ENCODE measurements at regions not wholly inside any gene's neighbourhood (a gene's known extent, or its start where the extent isn't known, plus 50 kb on each side); places are given as distances from the start of the nearest gene placed in this dataset.

DNA sequence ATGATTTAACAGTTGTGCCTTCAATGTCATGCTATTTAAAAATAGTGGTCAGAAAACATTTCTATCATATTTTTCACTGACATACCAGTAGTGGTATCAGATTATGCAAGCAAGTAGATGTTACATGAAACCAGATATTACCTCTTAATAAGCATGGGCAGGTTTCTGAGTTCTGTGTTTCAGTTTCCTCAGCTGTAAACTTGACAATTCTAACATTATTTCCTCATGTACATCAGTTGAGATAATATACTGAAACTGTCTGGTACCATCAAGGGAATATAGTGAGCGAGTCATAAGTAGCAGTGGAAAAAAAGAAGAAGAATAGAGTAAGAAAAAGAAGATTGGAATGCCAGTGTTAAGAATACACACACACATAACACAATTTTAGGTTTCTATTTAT lies 477.9 kb upstream of the MANEA start:
- H3K9me3 ChIP-seq (ENCODE audit: control insufficient read depth, low read depth, low read length), result no peaks in the 10 kb centered on the region
- Mint-ChIP-seq H3K4me1 (peaks cover 2 to 4% of the 10 kb centered on the region in 2 experiments; a peak in 2 of 4 replicates), H3K36me3 (ENCODE audit: insufficient read depth in 1 of 3, low read depth in 3 of 3) (no peaks in the 10 kb centered on the region), H3K27me3 (ENCODE audit: low read depth) (no peaks in the 10 kb centered on the region), H3K9me3 (no peaks in the 10 kb centered on the region), H3K27ac (no peak overlapping the region), H3K4me3 (no peak overlapping the region)
- no peak overlapping the region for H3K56ac ChIP-seq (ENCODE audit: insufficient read length, low read depth, low read length)
- H2BK5ac ChIP-seq (ENCODE audit: insufficient read length, low read length), result no peak overlapping the region
- no peaks in the 10 kb centered on the region for H4K20me1 ChIP-seq (ENCODE audit: control insufficient read depth, insufficient read depth, insufficient read length)
- H3K23ac ChIP-seq (ENCODE audit: insufficient read length, low read depth, low read length), result no peak overlapping the region
- no peak overlapping the region for H3K18ac ChIP-seq (ENCODE audit: insufficient read length, low read depth, low read length)
- no peak overlapping the region for H3K27ac ChIP-seq (ENCODE audit: insufficient read length, low read depth, low read length)
- H3K23me2 ChIP-seq (ENCODE audit: insufficient read length, low read depth, low read length, poor library complexity, severe bottlenecking), result no peaks in the 10 kb centered on the region
- no peak for DNase-seq
- no peaks in the 10 kb centered on the region for H3K27me3 ChIP-seq (ENCODE audit: insufficient read depth, low read length)
- H3K4me2 ChIP-seq (ENCODE audit: insufficient read depth, insufficient read length, low read length), result no peak overlapping the region
- no peak overlapping the region for H4K91ac ChIP-seq (ENCODE audit: insufficient read length, low read depth, low read length)
- H4K8ac ChIP-seq (replicated peaks; ENCODE audit: insufficient read length, low read depth, low read length), result no peak overlapping the region
- no peak overlapping the region for H2BK15ac ChIP-seq (ENCODE audit: low read depth, low read length)
- no peak overlapping the region for H2AFZ ChIP-seq (ENCODE audit: low read length)
- no peak overlapping the region for H2BK12ac ChIP-seq (ENCODE audit: insufficient read length, low read depth, low read length)
- H4K5ac ChIP-seq (ENCODE audit: insufficient read length, low read depth, low read length), result no peak overlapping the region
- no peak overlapping the region for H2BK120ac ChIP-seq (ENCODE audit: low read depth, low read length, poor library complexity, severe bottlenecking)
- no peak overlapping the region for H3K9ac ChIP-seq (ENCODE audit: extremely low read depth, insufficient read length, low read length)
- no peak overlapping the region for H3K14ac ChIP-seq (ENCODE audit: insufficient read depth, low read length)
- no peaks in the 10 kb centered on the region for H3K79me1 ChIP-seq (ENCODE audit: insufficient read depth, low read depth, low read length, poor library complexity, severe bottlenecking)
- H3K79me2 ChIP-seq (ENCODE audit: insufficient read depth, low read length), result no peaks in the 10 kb centered on the region
- H2AK5ac ChIP-seq (ENCODE audit: insufficient read length, low read length), result no peak overlapping the region
- TF ChIP-seq, protein P1, sequence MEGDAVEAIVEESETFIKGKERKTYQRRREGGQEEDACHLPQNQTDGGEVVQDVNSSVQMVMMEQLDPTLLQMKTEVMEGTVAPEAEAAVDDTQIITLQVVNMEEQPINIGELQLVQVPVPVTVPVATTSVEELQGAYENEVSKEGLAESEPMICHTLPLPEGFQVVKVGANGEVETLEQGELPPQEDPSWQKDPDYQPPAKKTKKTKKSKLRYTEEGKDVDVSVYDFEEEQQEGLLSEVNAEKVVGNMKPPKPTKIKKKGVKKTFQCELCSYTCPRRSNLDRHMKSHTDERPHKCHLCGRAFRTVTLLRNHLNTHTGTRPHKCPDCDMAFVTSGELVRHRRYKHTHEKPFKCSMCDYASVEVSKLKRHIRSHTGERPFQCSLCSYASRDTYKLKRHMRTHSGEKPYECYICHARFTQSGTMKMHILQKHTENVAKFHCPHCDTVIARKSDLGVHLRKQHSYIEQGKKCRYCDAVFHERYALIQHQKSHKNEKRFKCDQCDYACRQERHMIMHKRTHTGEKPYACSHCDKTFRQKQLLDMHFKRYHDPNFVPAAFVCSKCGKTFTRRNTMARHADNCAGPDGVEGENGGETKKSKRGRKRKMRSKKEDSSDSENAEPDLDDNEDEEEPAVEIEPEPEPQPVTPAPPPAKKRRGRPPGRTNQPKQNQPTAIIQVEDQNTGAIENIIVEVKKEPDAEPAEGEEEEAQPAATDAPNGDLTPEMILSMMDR (conservative IDR thresholded peaks at IDR 0.05), result no peak
- H3K4me1 ChIP-seq (ENCODE audit: insufficient read depth, low read length), result no peaks in the 10 kb centered on the region
- H3T11ph ChIP-seq (ENCODE audit: low read length), result no peak overlapping the region
- H3K4ac ChIP-seq (ENCODE audit: low read depth, low read length), result no peak overlapping the region
- no CpG with 5 or more reads among the region's 1 CpG for WGBS (ENCODE audit: extremely low coverage, insufficient read length, low lambda C conversion rate)
- no peak overlapping the region for H2BK20ac ChIP-seq (ENCODE audit: low read depth, low read length, poor library complexity, severe bottlenecking)

Measured in H9 (cell line).